AG09319 (cell line): ENCODE measurements at regions not wholly inside any gene's neighbourhood (a gene's known extent, or its start where the extent isn't known, plus 50 kb on each side); places are given as distances from the start of the nearest gene placed in this dataset.

Source experiments
- DNase-seq: peaks from one replicate; pipeline ENCODE4 v3.0.0-alpha.2; 2010; ENCODE audit warnings: low read depth; ENCODE audit errors: extremely low read depth
- CTCF ChIP-seq: IDR thresholded peaks from 2 replicates; pipeline ENCODE4 v1.5.1; 2011; ENCODE audit warnings: low read depth, mild to moderate bottlenecking, inconsistent platforms, low read length, moderate library complexity

DNA sequence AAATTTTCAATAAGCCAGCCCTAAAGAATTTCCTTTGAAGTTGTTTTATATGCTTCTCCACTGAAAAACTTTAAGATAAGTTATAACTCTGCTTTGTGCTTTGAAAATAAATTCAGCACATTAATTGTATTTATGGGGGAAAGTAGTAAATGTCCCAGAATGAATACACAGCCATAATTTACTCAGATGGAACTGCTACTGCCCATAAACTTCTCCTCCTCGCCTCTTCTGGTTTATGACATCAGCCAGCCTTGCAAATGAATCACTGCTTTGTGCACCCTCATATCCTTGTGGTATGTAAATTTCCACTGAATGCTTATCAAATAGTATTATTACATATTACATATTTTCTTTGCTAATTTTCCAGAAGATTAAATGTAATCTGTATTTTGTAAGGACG is 302.0 kb downstream of the DIPK2A start:
- TF ChIP-seq CTCF: no peak

GRCh38 chr3:144275005-144275404 is 303.4 kb downstream of the DIPK2A start:
- no peak for DNase-seq
- TF ChIP-seq CTCF: no peak

More for the DNA sequence above, 302.0 kb downstream of the DIPK2A start:
- DNase-seq: no peak

DNA sequence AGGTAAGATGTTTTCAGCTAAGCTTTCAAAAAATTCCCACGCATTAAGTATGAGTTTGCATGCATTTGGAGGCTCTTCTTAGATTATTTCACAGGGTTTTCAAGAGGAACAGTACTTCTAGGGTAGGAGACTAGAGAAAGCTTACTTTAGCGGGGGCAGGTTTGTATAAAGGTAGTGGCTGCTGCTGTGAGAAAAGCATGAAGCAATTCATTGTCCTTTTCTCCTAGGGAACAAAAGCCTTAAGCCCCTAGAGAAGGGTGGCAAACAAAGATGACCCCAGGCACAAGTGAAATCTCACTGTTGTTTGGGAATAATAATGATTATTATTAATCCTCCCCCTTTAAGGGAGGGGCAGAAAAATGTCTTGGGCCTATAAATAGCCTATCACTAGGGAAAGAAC is 310.7 kb downstream of the DIPK2A start:
- TF ChIP-seq CTCF: no peak
- DNase-seq: no peak

DNA sequence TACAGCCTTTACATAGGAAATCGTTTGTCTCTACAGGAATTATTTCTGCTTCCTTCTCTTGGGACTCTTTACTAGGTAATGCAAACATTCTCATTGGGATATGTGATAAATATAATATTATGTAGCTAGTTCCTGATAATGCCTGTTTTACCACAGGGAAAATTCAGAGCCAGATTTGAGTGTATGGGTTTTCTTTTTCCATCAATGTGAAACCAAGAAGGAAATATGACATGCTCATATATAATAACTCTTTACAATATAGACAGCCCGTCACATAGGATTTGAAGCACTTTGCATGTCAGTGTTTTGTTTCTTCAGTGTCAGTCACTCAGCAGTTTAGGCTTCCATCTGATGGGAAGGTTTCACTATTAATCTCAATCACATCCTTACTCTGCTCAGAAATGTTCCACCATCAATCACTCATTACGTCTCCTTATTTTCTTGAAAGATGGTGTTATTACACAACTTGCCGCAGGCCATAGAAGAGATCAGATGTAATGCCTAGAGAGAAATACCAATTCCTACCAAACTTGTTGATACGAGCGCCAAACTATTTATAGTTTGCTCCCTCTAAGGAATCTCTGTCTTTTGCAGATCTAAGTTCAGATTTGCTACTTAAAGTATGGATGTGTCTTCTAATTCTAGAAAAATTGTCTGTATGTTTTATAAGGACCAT is 314.8 kb downstream of the DIPK2A start:
- no peak for DNase-seq
- TF ChIP-seq CTCF: no peak

GRCh38 chr3:144287001-144287400 is 315.4 kb downstream of the DIPK2A start:
- DNase-seq: no peak
- no peak for TF ChIP-seq CTCF

DNA sequence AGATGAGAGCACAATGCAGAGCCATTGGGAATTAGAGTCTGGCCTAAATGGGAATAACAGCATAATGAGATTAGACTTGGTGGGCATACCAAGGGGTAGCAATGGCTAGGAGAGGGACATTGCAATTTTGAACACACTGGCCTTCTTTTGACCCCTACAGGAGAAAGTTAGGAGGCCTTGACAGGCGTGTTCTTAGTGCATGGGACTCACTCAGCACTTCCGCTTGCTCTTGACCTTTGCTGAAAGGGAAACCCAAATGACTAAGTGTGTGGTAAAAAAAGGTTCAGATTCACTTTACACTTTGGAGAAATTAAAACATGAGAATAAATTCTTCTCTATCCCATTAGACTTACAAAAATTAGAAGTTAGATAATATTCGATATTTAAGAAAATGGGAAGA is 317.4 kb downstream of the DIPK2A start:
- no peak for DNase-seq
- no peak for TF ChIP-seq CTCF

- TF ChIP-seq CTCF: no peak
- no peak for DNase-seq
Observed at GRCh38 chr3:144294659-144295538, 323.3 kb downstream of the DIPK2A start.
